Pancreas (tissue), 10 donors: ENCODE measurements at regions not wholly inside any gene's neighbourhood (a gene's known extent, or its start where the extent isn't known, plus 50 kb on each side); places are given as distances from the start of the nearest gene placed in this dataset.

Experiments
- ATAC-seq, 4 donors: fragments of 200-7000 bp; cut with Tn5 transposase; one replicate each; pipeline versions ENCODE4 v1.8.0 to v1.9.1; 2020; ENCODE audit warnings: mild to moderate bottlenecking in 4 of 4, moderate library complexity in 4 of 4
- DNase-seq, 6 donors: peaks; one replicate each; pipeline ENCODE4 v3.0.0-alpha.2; 2020
- FAIRE-seq: peaks from 2 replicates; lab custom pipeline; 2012; peaks lifted over from hg19 to GRCh38; lab: Jason Lieb, UNC
- H3K27ac ChIP-seq, 4 donors: fragments of 200-600 bp; sonication (generic); 1 replicate in 3 of 4; 2 replicates in 1 of 4; pipeline versions ENCODE4 v1.5.0 to v1.8.0; 2020
- H3K27me3 ChIP-seq, 4 donors: fragments of 200-600 bp; one replicate each; pipeline ENCODE4 v1.8.0; 2021
- H3K36me3 ChIP-seq, 3 donors: fragments of 200-600 bp; sonication (generic) in 1 of 3; one replicate each; pipeline versions ENCODE4 v1.5.0 to v1.8.0; 2020 to 2021
- H3K4me1 ChIP-seq, 3 donors: fragments of 200-600 bp; one replicate each; pipeline ENCODE4 v1.8.0; 2021
- H3K4me3 ChIP-seq, 4 donors: fragments of 200-600 bp; sonication (generic) in 2 of 4; one replicate each; pipeline versions ENCODE4 v1.5.0 to v1.8.0; 2020 to 2021
- H3K9me3 ChIP-seq, 4 donors: fragments of 200-600 bp; one replicate each; pipeline ENCODE4 v1.8.0; 2021
- WGBS, 2 donors: extraction: QIAGEN DNeasy Blood & Tissue Kit; methylation state at CpG; one replicate each; pipeline ENCODE4 v1.1.7; 2013; 5-methylcytosine and 5-hydroxymethylcytosine counted together
- intact Hi-C, 3 donors: fragments of 100-400 bp; cut with DNase I; formaldehyde crosslinking; loops; one replicate each; pipeline versions ENCODE4 v1.11.1 to v1.14.2; 2022
- TF ChIP-seq, protein P1 (sequence below), 4 donors: fragments of 200-600 bp; sonication (generic) in 3 of 4; IDR thresholded peaks; one replicate each; pipeline versions ENCODE4 v1.5.0 to v1.8.0; 2021; ENCODE audit warnings: antibody characterized with exemption in 4 of 4
- donor health status: healthy with polysubstance abuse.
- donor health status: DM: no; HTN: no; CAD: no; lungs with moderate emphysema.
- donor health status: DM: no; HTN: no; CAD: no.
- donor health status: control.
- donor health status: control.
- donor health status: Bipolar disorder and iron deficiency.
- donor health status: DM: yes; HTN: yes; CAD: no.
- donor health status: DM: no; HTN: no; CAD: no.
- donor health status: DM: no; HTN: no; CAD: no.
- donor health status: DM: yes; HTN: yes; CAD: no.

DNA sequence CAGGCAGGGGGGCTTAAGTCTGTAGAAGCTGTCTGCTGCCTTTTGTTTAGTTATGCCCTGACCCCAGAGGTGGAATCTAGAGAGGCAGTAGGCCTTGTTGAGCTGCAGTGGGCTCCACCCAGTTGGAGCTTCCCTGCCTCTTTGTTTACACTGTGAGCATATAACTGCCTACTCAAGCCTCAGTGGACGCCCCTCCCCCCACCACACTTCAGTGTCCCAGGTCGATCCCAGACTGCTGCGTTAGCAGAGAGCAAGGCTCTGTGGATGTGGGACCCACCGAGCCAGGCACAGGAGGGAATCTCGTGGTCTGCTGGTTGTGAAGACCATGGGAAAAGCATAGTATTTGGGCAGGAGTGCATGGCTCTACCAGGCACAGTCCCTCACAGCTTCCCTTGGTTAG is 446.8 kb upstream of the RARB start:
- no peak for ATAC-seq
- 69 to 82% methylated on average over 5 of the region's 5 CpGs for WGBS, 2 donors
- Histone ChIP-seq H3K27ac (no peak overlapping the region), H3K27me3 (no peaks in the 10 kb centered on the region), H3K4me1 (no peaks in the 10 kb centered on the region), H3K36me3 (no peaks in the 10 kb centered on the region), H3K4me3 (no peak overlapping the region), H3K9me3 (no peaks in the 10 kb centered on the region)
- intact Hi-C loops: no loop called here
- DNase-seq: peak in 1 of 6 donors; percentile 30
- no peak for FAIRE-seq
- TF ChIP-seq, protein P1, sequence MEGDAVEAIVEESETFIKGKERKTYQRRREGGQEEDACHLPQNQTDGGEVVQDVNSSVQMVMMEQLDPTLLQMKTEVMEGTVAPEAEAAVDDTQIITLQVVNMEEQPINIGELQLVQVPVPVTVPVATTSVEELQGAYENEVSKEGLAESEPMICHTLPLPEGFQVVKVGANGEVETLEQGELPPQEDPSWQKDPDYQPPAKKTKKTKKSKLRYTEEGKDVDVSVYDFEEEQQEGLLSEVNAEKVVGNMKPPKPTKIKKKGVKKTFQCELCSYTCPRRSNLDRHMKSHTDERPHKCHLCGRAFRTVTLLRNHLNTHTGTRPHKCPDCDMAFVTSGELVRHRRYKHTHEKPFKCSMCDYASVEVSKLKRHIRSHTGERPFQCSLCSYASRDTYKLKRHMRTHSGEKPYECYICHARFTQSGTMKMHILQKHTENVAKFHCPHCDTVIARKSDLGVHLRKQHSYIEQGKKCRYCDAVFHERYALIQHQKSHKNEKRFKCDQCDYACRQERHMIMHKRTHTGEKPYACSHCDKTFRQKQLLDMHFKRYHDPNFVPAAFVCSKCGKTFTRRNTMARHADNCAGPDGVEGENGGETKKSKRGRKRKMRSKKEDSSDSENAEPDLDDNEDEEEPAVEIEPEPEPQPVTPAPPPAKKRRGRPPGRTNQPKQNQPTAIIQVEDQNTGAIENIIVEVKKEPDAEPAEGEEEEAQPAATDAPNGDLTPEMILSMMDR (IDR thresholded peaks at IDR 0.05): no peak

DNA sequence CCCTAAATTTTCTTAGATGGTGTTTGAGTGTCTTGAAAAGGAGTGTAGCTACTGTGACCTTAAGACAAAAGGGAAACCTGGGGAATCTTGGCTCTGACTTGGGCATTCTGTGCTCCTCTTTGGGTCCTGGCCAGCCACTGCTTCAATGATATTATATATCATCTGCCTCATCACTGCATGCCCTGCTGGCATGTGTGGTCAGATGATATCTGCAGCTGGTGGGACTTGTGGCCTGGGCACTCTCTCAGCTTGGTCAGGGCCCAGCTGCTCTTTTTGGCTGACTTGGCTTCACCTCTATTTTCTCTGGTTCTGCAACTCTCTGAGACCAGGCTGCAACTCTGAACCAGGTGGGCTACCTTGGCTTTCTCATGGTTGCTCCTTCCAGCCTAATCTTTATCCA is 446.1 kb upstream of the RARB start:
- Histone ChIP-seq H3K36me3 (no peaks in the 10 kb centered on the region), H3K9me3 (no peaks in the 10 kb centered on the region), H3K27me3 (no peaks in the 10 kb centered on the region), H3K27ac (no peak overlapping the region), H3K4me1 (no peaks in the 10 kb centered on the region), H3K4me3 (no peak overlapping the region)
- intact Hi-C loops: no loop called here
- FAIRE-seq: no peak
- TF ChIP-seq, protein P1 (IDR thresholded peaks at IDR 0.05): no peak
- ATAC-seq: no peak
- DNase-seq: no peak

DNA sequence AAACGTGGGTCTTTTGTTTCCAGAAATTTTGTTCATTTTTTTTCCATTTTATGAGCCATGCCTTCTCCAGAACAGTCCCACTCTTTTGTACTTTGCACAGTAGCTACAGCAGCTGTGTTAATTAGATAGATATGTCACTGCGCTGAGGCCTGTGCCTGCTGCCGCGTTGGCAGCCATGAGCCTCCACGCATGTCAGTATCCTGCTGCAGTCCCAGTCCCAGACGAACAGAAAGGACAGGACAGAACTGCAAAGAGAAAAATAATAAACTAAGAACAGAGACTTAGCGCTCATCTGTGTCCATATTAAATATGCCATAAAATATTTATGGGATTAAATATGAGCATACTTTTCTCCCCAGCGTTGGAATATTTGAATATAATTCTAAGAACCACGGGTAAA is 442.4 kb upstream of the RARB start:
- Histone ChIP-seq H3K4me1 (no peaks in the 10 kb centered on the region), H3K27me3 (no peaks in the 10 kb centered on the region), H3K9me3 (no peaks in the 10 kb centered on the region), H3K36me3 (no peaks in the 10 kb centered on the region), H3K27ac (no peak overlapping the region), H3K4me3 (no peak overlapping the region)
- WGBS, 2 donors: 61 to 70% methylated on average over 9 of the region's 9 CpGs
- TF ChIP-seq, protein P1 (IDR thresholded peaks at IDR 0.05): no peak
- DNase-seq (no peak), ATAC-seq (no peak), FAIRE-seq (no peak)
- intact Hi-C loops: no loop called here

DNA sequence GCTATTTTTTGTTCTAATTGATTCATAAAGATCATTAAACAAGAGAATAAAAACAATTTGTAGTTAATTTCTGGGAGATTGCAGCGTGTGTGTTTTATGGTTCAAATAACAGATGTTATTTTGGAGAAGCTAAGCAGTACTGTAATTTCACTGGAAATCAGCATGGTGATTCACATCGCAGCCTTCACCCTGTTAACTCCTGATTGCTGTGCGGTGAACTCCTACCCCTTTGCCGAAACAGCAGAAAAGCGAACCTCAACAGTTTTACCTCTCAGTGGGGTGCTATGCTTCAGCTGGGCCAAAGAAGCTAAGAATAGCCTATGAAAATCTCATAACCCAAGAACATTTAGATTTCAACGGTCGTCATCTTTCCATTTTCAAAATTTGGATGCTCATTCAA is 441.5 kb upstream of the RARB start:
- ATAC-seq (no peak), FAIRE-seq (no peak), DNase-seq (no peak)
- TF ChIP-seq, protein P1 (IDR thresholded peaks at IDR 0.05): no peak
- no peaks in the 10 kb centered on the region for H3K9me3 ChIP-seq
- WGBS, 2 donors: 71 to 85% methylated on average over 7 of the region's 7 CpGs
- no peak overlapping the region for H3K4me3 ChIP-seq
- no peaks in the 10 kb centered on the region for H3K4me1 ChIP-seq
- intact Hi-C loops: no loop called here
- H3K27ac ChIP-seq: no peak overlapping the region
- H3K36me3 ChIP-seq: no peaks in the 10 kb centered on the region
- H3K27me3 ChIP-seq: no peaks in the 10 kb centered on the region

DNA sequence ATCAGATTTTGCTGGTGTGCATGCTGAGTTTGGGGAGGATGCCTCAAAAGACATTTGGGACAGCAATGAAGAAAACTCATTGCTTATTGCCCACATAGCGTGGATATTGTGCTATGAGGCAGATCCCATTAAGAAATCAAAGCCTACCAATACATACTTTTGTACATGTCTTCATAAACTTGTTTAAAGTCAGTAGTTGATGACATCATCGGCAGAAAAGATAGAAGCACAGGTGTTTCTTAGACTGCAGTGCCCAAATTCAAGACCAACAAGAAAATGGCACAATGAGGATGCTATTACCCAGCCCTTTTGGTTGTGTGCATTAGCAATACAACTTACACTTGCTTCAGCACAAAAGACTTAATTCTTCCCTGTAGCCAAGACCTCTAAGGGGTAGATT is 428.7 kb upstream of the RARB start:
- no peaks in the 10 kb centered on the region for H3K27me3 ChIP-seq
- no peaks in the 10 kb centered on the region for H3K4me1 ChIP-seq
- no peak overlapping the region for H3K4me3 ChIP-seq
- H3K36me3 ChIP-seq: no peaks in the 10 kb centered on the region
- 60 to 81% methylated on average over 2 of the region's 2 CpGs for WGBS, 2 donors
- FAIRE-seq (no peak), DNase-seq (no peak), ATAC-seq (no peak)
- intact Hi-C loops: no loop called here
- H3K9me3 ChIP-seq: no peaks in the 10 kb centered on the region
- TF ChIP-seq, protein P1 (IDR thresholded peaks at IDR 0.05): no peak
- no peak overlapping the region for H3K27ac ChIP-seq
